AML-193 (cell line): ENCODE measurements at regions not wholly inside any gene's neighbourhood (a gene's known extent, or its start where the extent isn't known, plus 50 kb on each side); places are given as distances from the start of the nearest gene placed in this dataset.
A peak's percentile ranks its signal among the peaks of the same experiment; 100 is the strongest.
"Not testable (repeated sequence)": the region's sequence is repeated elsewhere in the genome, so short reads cannot be mapped to it uniquely, and the experiment has no call there.

ENCODE experiments used
- DNase-seq, 2 experiments: peaks; one replicate each; lab custom pipeline; 2025; lab: John Stamatoyannopoulos, UW

GRCh38 chr9:10835791-10836463 lies 223.1 kb upstream of the PTPRD start:
- DNase-seq = no peak

- DNase-seq = no peak
These were observed 230.3 kb upstream of the PTPRD start for GRCh38 chr9:10843151-10843550.

GRCh38 chr9:10855847-10856246 lies 243.0 kb upstream of the PTPRD start:
- peak in 1 of 2 experiments; percentile 6 for DNase-seq

GRCh38 chr9:10858817-10859216 lies 246.0 kb upstream of the PTPRD start:
- no peak for DNase-seq

- no peak for DNase-seq
These were observed 250.7 kb upstream of the PTPRD start for GRCh38 chr9:10863476-10863875.

GRCh38 chr9:10867194-10867593 lies 254.4 kb upstream of the PTPRD start:
- DNase-seq = no peak

- no peak for DNase-seq
These were observed 256.9 kb upstream of the PTPRD start for GRCh38 chr9:10869687-10870086.

GRCh38 chr9:10873999-10874398 lies 261.2 kb upstream of the PTPRD start:
- DNase-seq = no peak

- DNase-seq = no peak
These were observed 262.9 kb upstream of the PTPRD start for GRCh38 chr9:10875752-10876151.

GRCh38 chr9:10876333-10876732 lies 263.5 kb upstream of the PTPRD start:
- DNase-seq = no peak

GRCh38 chr9:10890266-10890665 lies 277.5 kb upstream of the PTPRD start:
- DNase-seq = not testable (repeated sequence)

GRCh38 chr9:10899509-10899908 lies 286.7 kb upstream of the PTPRD start:
- no peak for DNase-seq

- DNase-seq = no peak
These were observed 291.2 kb upstream of the PTPRD start for GRCh38 chr9:10903969-10904368.

- no peak for DNase-seq
These were observed 298.0 kb upstream of the PTPRD start for GRCh38 chr9:10910779-10911178.

GRCh38 chr9:10911373-10911772 lies 298.6 kb upstream of the PTPRD start:
- DNase-seq = no peak

GRCh38 chr9:10917001-10917400 lies 304.2 kb upstream of the PTPRD start:
- no peak for DNase-seq

GRCh38 chr9:10921671-10922070 lies 308.9 kb upstream of the PTPRD start:
- no peak for DNase-seq

GRCh38 chr9:10925896-10926295 lies 313.1 kb upstream of the PTPRD start:
- DNase-seq = no peak

- DNase-seq = no peak
These were observed 315.6 kb upstream of the PTPRD start for GRCh38 chr9:10928372-10928771.

GRCh38 chr9:10930081-10930480 lies 317.3 kb upstream of the PTPRD start:
- no peak for DNase-seq

- no peak for DNase-seq
These were observed 334.0 kb upstream of the PTPRD start for GRCh38 chr9:10946676-10947410.

- no peak for DNase-seq
These were observed 345.1 kb upstream of the PTPRD start for GRCh38 chr9:10957878-10958277.

GRCh38 chr9:10961883-10962282 lies 349.1 kb upstream of the PTPRD start:
- DNase-seq = no peak

GRCh38 chr9:10983251-10983650 lies 370.4 kb upstream of the PTPRD start:
- DNase-seq = no peak
